Heart left ventricle (tissue), 13 donors: ENCODE measurements at regions not wholly inside any gene's neighbourhood (a gene's known extent, or its start where the extent isn't known, plus 50 kb on each side); places are given as distances from the start of the nearest gene placed in this dataset.

ENCODE experiments used
- CTCF ChIP-seq, 12 donors: fragments of 200-600 bp; sonication (generic) in 4 of 12; IDR thresholded peaks; one replicate each; pipeline versions ENCODE4 v1.5.0 to v1.8.0; 2018 to 2022; ENCODE audit warnings: antibody characterized with exemption in 12 of 12, mild to moderate bottlenecking in 5 of 12
- POLR2A ChIP-seq, 2 donors: fragments of 450-650 bp; IDR thresholded peaks; one replicate each; pipeline ENCODE4 v1.6.1; 2017; ENCODE audit warnings: antibody characterized with exemption in 2 of 2, mild to moderate bottlenecking in 2 of 2, moderate library complexity in 2 of 2
- donor health status: ischemic (EF 13 %, LVEDD 7.1; RV severe dilation, severe dysfunction).
- donor health status: DM: no; HTN: yes; CAD: no.
- donor health status: DM: no; HTN: no; CAD: no.
- donor health status: ischemic (EF 25% LVEDD 6.9; RV normal size, moderate dysfunction).
- donor health status: ischemic (EF 25% LVEDD 5.7; RV mildly dilated, moderate dysfunction).
- donor health status: ischemic (EF 35%, LVEDD 5.7; RV mildly dilated, moderate dysfunction).
- donor health status: nonischemic (EF 11% LVEDD 7.7; RV severe dilation, severe dysfunction).
- donor health status: DM: yes; HTN: yes; CAD: no.
- donor health status: PGD.
- donor health status: ischemic (EF 29% LVEDD 5.4; RV normal size, mild dysfunction).
- donor health status: nonischemic (EF 23%, LVEDD 6.1; RV moderate dilation, normal function).

- TF ChIP-seq CTCF (IDR thresholded peaks at IDR 0.05) (no peak), POLR2A (IDR thresholded peaks at IDR 0.05) (no peak)
Measured at GRCh38 chr2:38129481-38129880, 53.5 kb upstream of the CYP1B1 start.
